ENCODE measurements at regions not wholly inside any gene's neighbourhood (a gene's known extent, or its start where the extent isn't known, plus 50 kb on each side); places are given as distances from the start of the nearest gene placed in this dataset.

GRCh38 chr11:134710861-134711407 lies 298.9 kb upstream of the B3GAT1 start:
- no peak for DNase-seq (ENCODE audit: low read depth in 4 of 4, low spot score in 1 of 4)

GRCh38 chr11:134705858-134706257 lies 293.8 kb upstream of the B3GAT1 start:
- DNase-seq (ENCODE audit: low read depth in 4 of 4, low spot score in 1 of 4): no peak

GRCh38 chr11:134702827-134703226 lies 290.8 kb upstream of the B3GAT1 start:
- DNase-seq (ENCODE audit: low read depth in 4 of 4, low spot score in 1 of 4): no peak

GRCh38 chr11:134701564-134702165 lies 289.6 kb upstream of the B3GAT1 start:
- DNase-seq (ENCODE audit: low read depth in 4 of 4, low spot score in 1 of 4): no peak

- no peak for DNase-seq (ENCODE audit: low read depth in 4 of 4, low spot score in 1 of 4)
Observed at GRCh38 chr11:134700101-134700640, 288.1 kb upstream of the B3GAT1 start.

- DNase-seq (ENCODE audit: low read depth in 4 of 4, low spot score in 1 of 4): no peak
Observed at GRCh38 chr11:134696455-134696854, 284.4 kb upstream of the B3GAT1 start.

GRCh38 chr11:134691985-134692384 lies 279.9 kb upstream of the B3GAT1 start:
- no peak for DNase-seq (ENCODE audit: low read depth in 4 of 4, low spot score in 1 of 4)

GRCh38 chr11:134691295-134691873 lies 279.3 kb upstream of the B3GAT1 start:
- no peak for DNase-seq (ENCODE audit: low read depth in 4 of 4, low spot score in 1 of 4)

- no peak for DNase-seq (ENCODE audit: low read depth in 4 of 4, low spot score in 1 of 4)
Observed at GRCh38 chr11:134689886-134690285, 277.8 kb upstream of the B3GAT1 start.

GRCh38 chr11:134687548-134687947 lies 275.5 kb upstream of the B3GAT1 start:
- no peak for DNase-seq (ENCODE audit: low read depth in 4 of 4, low spot score in 1 of 4)

- no peak for DNase-seq (ENCODE audit: low read depth in 4 of 4, low spot score in 1 of 4)
Observed at GRCh38 chr11:134686460-134687061, 274.5 kb upstream of the B3GAT1 start.

- no peak for DNase-seq (ENCODE audit: low read depth in 4 of 4, low spot score in 1 of 4)
Observed at GRCh38 chr11:134685793-134686380, 273.8 kb upstream of the B3GAT1 start.

- no peak for DNase-seq (ENCODE audit: low read depth in 4 of 4, low spot score in 1 of 4)
Observed at GRCh38 chr11:134684576-134684975, 272.5 kb upstream of the B3GAT1 start.

GRCh38 chr11:134683860-134684259 lies 271.8 kb upstream of the B3GAT1 start:
- DNase-seq (ENCODE audit: low read depth in 4 of 4, low spot score in 1 of 4): no peak

GRCh38 chr11:134682577-134682976 lies 270.5 kb upstream of the B3GAT1 start:
- no peak for DNase-seq (ENCODE audit: low read depth in 4 of 4, low spot score in 1 of 4)

- DNase-seq (ENCODE audit: low read depth in 4 of 4, low spot score in 1 of 4): no peak
Observed at GRCh38 chr11:134679592-134679991, 267.6 kb upstream of the B3GAT1 start.

- no peak for DNase-seq (ENCODE audit: low read depth in 4 of 4, low spot score in 1 of 4)
Observed at GRCh38 chr11:134678744-134679143, 266.7 kb upstream of the B3GAT1 start.

- DNase-seq (ENCODE audit: low read depth in 4 of 4, low spot score in 1 of 4): no peak
Observed at GRCh38 chr11:134677891-134678551, 266.0 kb upstream of the B3GAT1 start.

- no peak for DNase-seq (ENCODE audit: low read depth in 4 of 4, low spot score in 1 of 4)
Observed at GRCh38 chr11:134677397-134677822, 265.4 kb upstream of the B3GAT1 start.

GRCh38 chr11:134676516-134677287 lies 264.7 kb upstream of the B3GAT1 start:
- DNase-seq (ENCODE audit: low read depth in 4 of 4, low spot score in 1 of 4): no peak

GRCh38 chr11:134675983-134676382 lies 263.9 kb upstream of the B3GAT1 start:
- DNase-seq (ENCODE audit: low read depth in 4 of 4, low spot score in 1 of 4): no peak

All from stimulated activated CD4-positive, alpha-beta T cell treated with anti-CD3 and anti-CD28 coated beads, Interleukin-1b, Interleukin-23, amount 100 ng/mL, for 24 hours (primary cell).